DOHH2 (cell line): ENCODE measurements at regions not wholly inside any gene's neighbourhood (a gene's known extent, or its start where the extent isn't known, plus 50 kb on each side); places are given as distances from the start of the nearest gene placed in this dataset.

ENCODE experiments used
- CTCF ChIP-seq: fragments of 200-600 bp; sonication (generic); IDR thresholded peaks from one replicate; pipeline ENCODE4 v1.5.1; 2014; ENCODE audit warnings: antibody characterized with exemption, mild to moderate bottlenecking, low read depth, low read length; ENCODE audit not compliant: poor library complexity, severe bottlenecking
- EZH2phosphoT487 ChIP-seq: fragments of 200-600 bp; sonication (generic); IDR thresholded peaks from 2 replicates; pipeline ENCODE4 v1.6.1; 2017; ENCODE audit warnings: borderline replicate concordance, mild to moderate bottlenecking, antibody characterized with exemption, low read length, moderate library complexity, mixed read lengths

GRCh38 chr10:57096044-57096443, 735.0 kb upstream of the ZWINT start:
- TF ChIP-seq CTCF, result no peak
- no peak for TF ChIP-seq EZH2phosphoT487
